ENCODE measurements at regions not wholly inside any gene's neighbourhood (a gene's known extent, or its start where the extent isn't known, plus 50 kb on each side); places are given as distances from the start of the nearest gene placed in this dataset.

- no peak for TF ChIP-seq CTCF (conservative IDR thresholded peaks at IDR 0.05; ENCODE audit: low read depth in 2 of 2)
- TF ChIP-seq POLR2AphosphoS5 (IDR thresholded peaks at IDR 0.05; ENCODE audit: low read depth): no peak
- no peak for TF ChIP-seq JUNB (IDR thresholded peaks at IDR 0.05; ENCODE audit: unreplicated experiment)
- no peak for TF ChIP-seq ETS1 (IDR thresholded peaks at IDR 0.05)
- no peak for TF ChIP-seq EZH2phosphoT487 (IDR thresholded peaks at IDR 0.05; ENCODE audit: unreplicated experiment)
Observed at GRCh38 chr2:216775043-216775453, 79.7 kb upstream of the IGFBP5 start.

Measured in GM23338 (cell line).